Loucy (cell line): ENCODE measurements at regions not wholly inside any gene's neighbourhood (a gene's known extent, or its start where the extent isn't known, plus 50 kb on each side); places are given as distances from the start of the nearest gene placed in this dataset.

Experiments
- CTCF ChIP-seq: fragments of 200-600 bp; sonication (generic); conservative IDR thresholded peaks from 2 replicates; pipeline ENCODE4 v1.5.1; 2014; ENCODE audit warnings: mild to moderate bottlenecking, antibody characterized with exemption, low read length
- EZH2phosphoT487 ChIP-seq: fragments of 200-600 bp; IDR thresholded peaks from 2 replicates; pipeline ENCODE4 v1.6.1; 2018; ENCODE audit warnings: antibody characterized with exemption, mild to moderate bottlenecking, moderate library complexity, borderline replicate concordance

GRCh38 chr6:135692426-135692825 lies 159.1 kb upstream of the PDE7B start:
- no peak for TF ChIP-seq CTCF
- no peak for TF ChIP-seq EZH2phosphoT487
